Sigmoid colon (tissue), 6 donors: ENCODE measurements at regions not wholly inside any gene's neighbourhood (a gene's known extent, or its start where the extent isn't known, plus 50 kb on each side); places are given as distances from the start of the nearest gene placed in this dataset.

Source experiments
- DNase-seq: peaks from one replicate; pipeline ENCODE4 v3.0.0-alpha.2; 2019
- H3K27ac ChIP-seq, 4 donors: fragments of 200-600 bp; sonication (generic); one replicate each; pipeline ENCODE4 v1.5.1; 2016 to 2019; ENCODE audit warnings: mild to moderate bottlenecking in 1 of 4
- H3K27me3 ChIP-seq, 3 donors: fragments of 200-600 bp; sonication (generic); one replicate each; pipeline ENCODE4 v1.5.1; 2019; ENCODE audit warnings: mild to moderate bottlenecking in 1 of 3
- H3K36me3 ChIP-seq, 4 donors: fragments of 200-600 bp; sonication (generic); one replicate each; pipeline ENCODE4 v1.5.1; 2016 to 2019
- H3K4me1 ChIP-seq, 4 donors: fragments of 200-600 bp; sonication (generic); one replicate each; pipeline ENCODE4 v1.5.1; 2017 to 2019
- H3K4me3 ChIP-seq, 4 donors: fragments of 200-600 bp; sonication (generic); one replicate each; pipeline ENCODE4 v1.5.1; 2017 to 2019; ENCODE audit warnings: mild to moderate bottlenecking in 2 of 4, moderate library complexity in 1 of 4
- H3K9me3 ChIP-seq, 4 donors: fragments of 200-600 bp in 3 of 4; sonication (generic) in 3 of 4; one replicate each; pipeline versions ENCODE4 v1.5.1 to v1.6.1; 2013 to 2019
- EP300 ChIP-seq, 4 donors: sonication (generic); formaldehyde crosslinking; IDR thresholded peaks; one replicate each; pipeline ENCODE4 v1.6.1; 2017; ENCODE audit warnings: antibody characterized with exemption in 4 of 4
- POLR2A ChIP-seq, 2 donors: fragments of 450-650 bp; IDR thresholded peaks; one replicate each; pipeline ENCODE4 v1.6.1; 2016; ENCODE audit warnings: antibody characterized with exemption in 2 of 2, mild to moderate bottlenecking in 2 of 2, moderate library complexity in 2 of 2
- POLR2AphosphoS5 ChIP-seq, 4 donors: sonication (generic); formaldehyde crosslinking; IDR thresholded peaks; one replicate each; pipeline ENCODE4 v1.6.1; 2017; ENCODE audit warnings: antibody characterized with exemption in 4 of 4
- WGBS, 2 donors: extraction: QIAGEN DNeasy Blood & Tissue Kit; methylation state at CpG; one replicate each; pipeline ENCODE4 v1.1.7; 2013; 5-methylcytosine and 5-hydroxymethylcytosine counted together
- intact Hi-C: fragments of 100-400 bp; cut with DNase I; formaldehyde crosslinking; loops from one replicate; pipeline ENCODE4 v1.15.1; 2023
- TF ChIP-seq, protein P1 (sequence below), 4 experiments: fragments of 450-650 bp in 3 of 4; fragments of 200-600 bp in 1 of 4; IDR thresholded peaks; one replicate each; pipeline ENCODE4 v1.5.1; 2016 to 2019; ENCODE audit warnings: antibody characterized with exemption in 4 of 4, mild to moderate bottlenecking in 3 of 4, moderate library complexity in 2 of 4
- donor health status: healthy with polysubstance abuse.
- donor health status: healthy.

- Histone ChIP-seq H3K27ac (peak overlapping the region in 2 of 4 donors; percentile 18 to 59), H3K27me3 (no peaks in the 10 kb centered on the region), H3K4me1 (peaks cover 0 to 36% (median 26%) of the 10 kb centered on the region in 4 donors), H3K4me3 (no peak overlapping the region), H3K9me3 (no peaks in the 10 kb centered on the region), H3K36me3 (no peaks in the 10 kb centered on the region)
- TF ChIP-seq POLR2A (IDR thresholded peaks at IDR 0.05) (no peak), EP300 (IDR thresholded peaks at IDR 0.05) (no peak), POLR2AphosphoS5 (IDR thresholded peaks at IDR 0.05) (no peak)
- TF ChIP-seq, protein P1, sequence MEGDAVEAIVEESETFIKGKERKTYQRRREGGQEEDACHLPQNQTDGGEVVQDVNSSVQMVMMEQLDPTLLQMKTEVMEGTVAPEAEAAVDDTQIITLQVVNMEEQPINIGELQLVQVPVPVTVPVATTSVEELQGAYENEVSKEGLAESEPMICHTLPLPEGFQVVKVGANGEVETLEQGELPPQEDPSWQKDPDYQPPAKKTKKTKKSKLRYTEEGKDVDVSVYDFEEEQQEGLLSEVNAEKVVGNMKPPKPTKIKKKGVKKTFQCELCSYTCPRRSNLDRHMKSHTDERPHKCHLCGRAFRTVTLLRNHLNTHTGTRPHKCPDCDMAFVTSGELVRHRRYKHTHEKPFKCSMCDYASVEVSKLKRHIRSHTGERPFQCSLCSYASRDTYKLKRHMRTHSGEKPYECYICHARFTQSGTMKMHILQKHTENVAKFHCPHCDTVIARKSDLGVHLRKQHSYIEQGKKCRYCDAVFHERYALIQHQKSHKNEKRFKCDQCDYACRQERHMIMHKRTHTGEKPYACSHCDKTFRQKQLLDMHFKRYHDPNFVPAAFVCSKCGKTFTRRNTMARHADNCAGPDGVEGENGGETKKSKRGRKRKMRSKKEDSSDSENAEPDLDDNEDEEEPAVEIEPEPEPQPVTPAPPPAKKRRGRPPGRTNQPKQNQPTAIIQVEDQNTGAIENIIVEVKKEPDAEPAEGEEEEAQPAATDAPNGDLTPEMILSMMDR (IDR thresholded peaks at IDR 0.05), result no peak
- 65 to 80% methylated on average over 3 of the region's 3 CpGs for WGBS, 2 donors
- DNase-seq, result no peak
- intact Hi-C loops, result loop anchor here (5.0 kb wide), 1 partner anchor 37 kb away; no protein-coding TSS in a partner anchor
Measured at GRCh38 chr12:93134893-93135285, 205.8 kb upstream of the EEA1 start.

GRCh38 chr12:93135286-93136239, 206.5 kb upstream of the EEA1 start:
- Histone ChIP-seq H3K4me1 (peaks cover 0 to 36% (median 26%) of the 10 kb centered on the region in 4 donors), H3K27ac (peak overlapping the region in 2 of 4 donors; percentile 18 to 59), H3K9me3 (no peaks in the 10 kb centered on the region), H3K36me3 (no peaks in the 10 kb centered on the region), H3K27me3 (no peaks in the 10 kb centered on the region), H3K4me3 (no peak overlapping the region)
- TF ChIP-seq POLR2AphosphoS5 (IDR thresholded peaks at IDR 0.05) (no peak), POLR2A (IDR thresholded peaks at IDR 0.05) (no peak), EP300 (IDR thresholded peaks at IDR 0.05) (no peak)
- TF ChIP-seq, protein P1 (IDR thresholded peaks at IDR 0.05), result no peak
- DNase-seq, result no peak
- WGBS, 2 donors, result 51 to 59% methylated on average over 6 of the region's 6 CpGs
- intact Hi-C loops, result loop anchor here (5.0 kb wide), 1 partner anchor 37 kb away; no protein-coding TSS in a partner anchor

- Histone ChIP-seq H3K36me3 (no peaks in the 10 kb centered on the region), H3K4me3 (no peak overlapping the region), H3K9me3 (no peaks in the 10 kb centered on the region), H3K4me1 (peaks cover 0 to 36% (median 26%) of the 10 kb centered on the region in 4 donors), H3K27ac (peak overlapping the region in 2 of 4 donors; percentile 59 to 65), H3K27me3 (no peaks in the 10 kb centered on the region)
- no peak for TF ChIP-seq EP300 (IDR thresholded peaks at IDR 0.05)
- TF ChIP-seq, protein P1 (IDR thresholded peaks at IDR 0.05), result no peak
- TF ChIP-seq POLR2AphosphoS5 (IDR thresholded peaks at IDR 0.05), result no peak
- no peak for TF ChIP-seq POLR2A (IDR thresholded peaks at IDR 0.05)
- WGBS, 2 donors, result 78 to 85% methylated on average over 6 of the region's 6 CpGs
- intact Hi-C loops, result loop anchor here (5.0 kb wide), 1 partner anchor 36 kb away; no protein-coding TSS in a partner anchor
- no peak for DNase-seq
Measured at GRCh38 chr12:93136253-93137055, 207.4 kb upstream of the EEA1 start.

GRCh38 chr12:93137656-93138612, 208.8 kb upstream of the EEA1 start:
- 90 to 91% methylated on average over 6 of the region's 6 CpGs for WGBS, 2 donors
- no peaks in the 10 kb centered on the region for H3K27me3 ChIP-seq
- H3K27ac ChIP-seq, result peak overlapping the region; percentile 25 to 65 (median 58)
- intact Hi-C loops, result loop anchor here (5.0 kb wide), 1 partner anchor 34 kb away; no protein-coding TSS in a partner anchor
- no peak overlapping the region for H3K4me3 ChIP-seq
- H3K36me3 ChIP-seq, result no peaks in the 10 kb centered on the region
- TF ChIP-seq POLR2A (IDR thresholded peaks at IDR 0.05) (no peak), POLR2AphosphoS5 (IDR thresholded peaks at IDR 0.05) (peak; percentile 31 to 80 (median 66)), EP300 (IDR thresholded peaks at IDR 0.05) (peak in 3 of 4 donors; percentile 43 to 75 (median 43))
- TF ChIP-seq, protein P1 (IDR thresholded peaks at IDR 0.05), result no peak
- no peak for DNase-seq
- no peaks in the 10 kb centered on the region for H3K9me3 ChIP-seq
- H3K4me1 ChIP-seq, result peaks cover 0 to 36% (median 26%) of the 10 kb centered on the region in 4 donors
